Aorta (tissue), 5 donors: ENCODE measurements at regions not wholly inside any gene's neighbourhood (a gene's known extent, or its start where the extent isn't known, plus 50 kb on each side); places are given as distances from the start of the nearest gene placed in this dataset.

Experiments used
- ATAC-seq: fragments of 200-7000 bp; cut with Tn5 transposase; one replicate; pipeline ENCODE4 v1.9.1; 2022; ENCODE audit warnings: moderate library complexity; ENCODE audit not compliant: low FRiP score
- DNase-seq, 2 donors: peaks; one replicate each; pipeline ENCODE4 v3.0.0-alpha.2; 2020
- H3K27ac ChIP-seq, 2 donors: one replicate each; pipeline ENCODE4 v1.5.1; 2013; ENCODE audit warnings: low read length in 2 of 2, mild to moderate bottlenecking in 2 of 2, moderate library complexity in 2 of 2, control low read depth in 1 of 2, inconsistent platforms in 1 of 2, low read depth in 1 of 2
- H3K27me3 ChIP-seq, 2 donors: one replicate each; pipeline ENCODE4 v1.6.1; 2013; ENCODE audit warnings: control low read depth in 1 of 2, low read length in 1 of 2, mild to moderate bottlenecking in 1 of 2, moderate library complexity in 1 of 2; ENCODE audit not compliant: insufficient read depth in 2 of 2, control insufficient read depth in 1 of 2
- H3K36me3 ChIP-seq, 2 donors: one replicate each; pipeline ENCODE4 v1.6.1; 2013; ENCODE audit warnings: control low read depth in 1 of 2, low read length in 1 of 2, mild to moderate bottlenecking in 1 of 2; ENCODE audit not compliant: insufficient read depth in 2 of 2, control insufficient read depth in 1 of 2
- H3K4me1 ChIP-seq, 2 donors: one replicate each; pipeline ENCODE4 v1.6.1; 2013; ENCODE audit warnings: low read length in 2 of 2, control low read depth in 1 of 2, mild to moderate bottlenecking in 1 of 2, moderate library complexity in 1 of 2; ENCODE audit not compliant: insufficient read depth in 2 of 2, control insufficient read depth in 1 of 2
- H3K4me3 ChIP-seq, 2 donors: one replicate each; pipeline ENCODE4 v1.5.1; 2013; ENCODE audit warnings: low read length in 2 of 2, control low read depth in 1 of 2, mild to moderate bottlenecking in 1 of 2
- H3K9me3 ChIP-seq: one replicate; pipeline ENCODE4 v1.6.1; 2013; ENCODE audit warnings: mild to moderate bottlenecking, low read length; ENCODE audit not compliant: control insufficient read depth
- WGBS, 2 donors: extraction: QIAGEN DNeasy Blood & Tissue Kit; methylation state at CpG; one replicate each; pipeline ENCODE4 v1.1.7; 2013; 5-methylcytosine and 5-hydroxymethylcytosine counted together
- intact Hi-C, 2 donors: fragments of 100-400 bp; cut with DNase I; formaldehyde crosslinking; loops; one replicate each; pipeline versions ENCODE4 v1.14.2 to v1.15.0; 2022
- donor health status: healthy with polysubstance abuse.
- donor health status: Bipolar disorder and iron deficiency.
- donor health status: DM: no; HTN: no; CAD: no.
- donor health status: DM: no; HTN: no; CAD: no.
- donor health status: DM: yes; HTN: yes; CAD: no.

- WGBS, 2 donors, result 87 to 88% methylated on average over 2 of the region's 2 CpGs
- no peak for ATAC-seq
Observed at GRCh38 chr1:239920214-239920613, 171.5 kb upstream of the FMN2 start.

DNA sequence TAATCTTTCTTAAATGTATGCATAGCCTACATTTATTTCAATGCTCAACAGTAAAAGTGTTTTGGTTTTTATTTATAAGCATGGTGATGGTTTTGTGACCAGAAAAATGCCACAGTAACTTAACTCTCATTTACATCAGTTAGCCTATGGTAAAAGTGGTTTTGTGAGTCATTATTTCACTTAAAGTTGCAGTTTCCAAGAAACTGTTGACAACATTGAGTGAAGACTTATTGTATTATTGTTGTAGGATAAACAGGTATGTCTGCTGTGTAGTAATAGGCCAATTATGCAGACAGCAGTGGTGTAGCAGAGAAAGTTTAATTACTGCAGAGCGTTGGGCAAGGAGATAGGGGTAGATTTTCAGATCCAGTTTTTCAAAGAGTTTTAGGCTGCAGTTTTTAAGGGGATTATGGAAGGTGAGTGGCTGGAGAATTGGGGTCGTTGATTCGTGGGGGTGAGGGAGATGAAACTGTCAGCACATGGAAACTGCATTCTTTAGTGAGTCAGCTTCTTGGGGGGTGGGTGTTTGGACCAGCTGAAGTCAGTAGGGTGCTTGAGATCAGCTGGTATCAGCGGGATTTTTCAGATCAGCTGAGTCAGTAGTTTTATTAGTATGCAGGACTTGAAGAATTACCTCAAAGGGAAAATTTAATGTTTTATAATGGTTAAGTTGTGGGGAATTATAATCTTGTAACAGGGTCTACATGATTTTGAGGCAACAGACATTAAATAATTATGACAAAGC lies 168.7 kb upstream of the FMN2 start:
- Histone ChIP-seq H3K27ac (no peak overlapping the region), H3K4me3 (no peak overlapping the region), H3K27me3 (no peaks in the 10 kb centered on the region), H3K4me1 (no peaks in the 10 kb centered on the region), H3K9me3 (peaks cover 2% of the 10 kb centered on the region), H3K36me3 (no peaks in the 10 kb centered on the region)
- ATAC-seq, result no peak
- 64 to 70% methylated on average over 4 of the region's 4 CpGs for WGBS, 2 donors
- no peak for DNase-seq
- intact Hi-C loops, result no loop called here

More at GRCh38 chr1:239920214-239920613, 171.5 kb upstream of the FMN2 start:
- intact Hi-C loops, result no loop called here
- no peaks in the 10 kb centered on the region for H3K27me3 ChIP-seq
- H3K36me3 ChIP-seq, result no peaks in the 10 kb centered on the region
- peaks cover 2% of the 10 kb centered on the region for H3K9me3 ChIP-seq
- no peak overlapping the region for H3K4me3 ChIP-seq
- no peak for DNase-seq
- H3K4me1 ChIP-seq, result no peaks in the 10 kb centered on the region
- no peak overlapping the region for H3K27ac ChIP-seq

GRCh38 chr1:239924741-239925350 lies 166.8 kb upstream of the FMN2 start:
- no peak overlapping the region for H3K27ac ChIP-seq
- intact Hi-C loops, result no loop called here

DNA sequence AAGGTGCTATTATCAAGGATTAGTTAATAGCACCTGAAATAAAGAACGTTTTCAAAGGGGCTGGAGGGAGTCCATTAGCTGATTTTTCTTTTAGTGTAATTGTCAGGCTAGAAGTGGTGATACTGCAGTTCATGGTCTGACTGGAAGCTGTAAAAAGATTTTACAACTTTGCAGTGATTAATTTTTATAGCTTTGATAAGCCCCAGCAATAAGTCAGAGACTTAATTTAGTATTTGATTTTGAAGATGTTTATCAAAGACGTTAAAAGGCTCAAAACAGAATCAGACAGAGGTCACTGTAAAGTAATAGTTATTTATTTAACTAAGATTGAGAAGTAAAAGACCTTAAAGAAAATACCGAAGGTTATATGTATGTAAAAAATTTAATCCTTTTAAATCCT lies 165.5 kb upstream of the FMN2 start:
- no peak overlapping the region for H3K4me3 ChIP-seq
- no peak for ATAC-seq
- DNase-seq, result no peak
- H3K4me1 ChIP-seq, result no peaks in the 10 kb centered on the region
- H3K36me3 ChIP-seq, result no peaks in the 10 kb centered on the region
- intact Hi-C loops, result no loop called here
- no peaks in the 10 kb centered on the region for H3K9me3 ChIP-seq
- 70 to 74% methylated on average over 3 of the region's 3 CpGs for WGBS, 2 donors
- no peak overlapping the region for H3K27ac ChIP-seq
- no peaks in the 10 kb centered on the region for H3K27me3 ChIP-seq

More at GRCh38 chr1:239924741-239925350, 166.8 kb upstream of the FMN2 start:
- Histone ChIP-seq H3K9me3 (peaks cover 2% of the 10 kb centered on the region), H3K4me1 (no peaks in the 10 kb centered on the region), H3K27me3 (no peaks in the 10 kb centered on the region), H3K36me3 (no peaks in the 10 kb centered on the region), H3K4me3 (no peak overlapping the region)
- no peak for DNase-seq
- ATAC-seq, result no peak
- WGBS, 2 donors, result 96 to 98% methylated on average over 27 to 30 of the region's 30 CpGs

DNA sequence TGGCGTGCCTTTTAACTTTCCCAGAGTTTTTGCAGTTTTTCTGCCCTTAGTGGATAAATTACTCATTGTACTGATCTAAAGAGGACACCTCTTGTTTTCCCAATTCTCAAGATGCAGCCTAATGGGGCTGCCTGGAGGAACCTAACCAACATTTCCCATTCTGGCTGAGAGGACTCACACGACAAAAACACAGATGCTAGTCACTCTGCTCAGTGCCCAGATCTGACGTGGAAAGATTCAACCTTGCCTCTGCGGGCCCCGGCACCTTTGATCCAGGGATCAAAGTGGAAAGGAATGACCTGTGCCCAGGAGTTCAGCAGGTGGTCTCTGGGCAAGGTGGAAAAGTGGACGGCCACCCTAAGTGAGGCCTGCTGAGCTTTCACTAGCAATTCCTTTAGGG lies 162.4 kb upstream of the FMN2 start:
- Histone ChIP-seq H3K4me3 (no peak overlapping the region), H3K4me1 (no peaks in the 10 kb centered on the region), H3K36me3 (no peaks in the 10 kb centered on the region), H3K27me3 (no peaks in the 10 kb centered on the region), H3K9me3 (no peaks in the 10 kb centered on the region), H3K27ac (no peak overlapping the region)
- 91 to 92% methylated on average over 6 of the region's 6 CpGs for WGBS, 2 donors
- ATAC-seq (no peak), DNase-seq (no peak)
- intact Hi-C loops, result no loop called here

- no peak for DNase-seq
- Histone ChIP-seq H3K27ac (no peak overlapping the region), H3K4me3 (no peak overlapping the region), H3K27me3 (no peaks in the 10 kb centered on the region), H3K4me1 (no peaks in the 10 kb centered on the region), H3K36me3 (no peaks in the 10 kb centered on the region), H3K9me3 (no peaks in the 10 kb centered on the region)
- intact Hi-C loops, result no loop called here
- no peak for ATAC-seq
- WGBS, 2 donors, result 79 to 88% methylated on average over 3 of the region's 3 CpGs
Observed at GRCh38 chr1:239930686-239931262, 160.9 kb upstream of the FMN2 start.

DNA sequence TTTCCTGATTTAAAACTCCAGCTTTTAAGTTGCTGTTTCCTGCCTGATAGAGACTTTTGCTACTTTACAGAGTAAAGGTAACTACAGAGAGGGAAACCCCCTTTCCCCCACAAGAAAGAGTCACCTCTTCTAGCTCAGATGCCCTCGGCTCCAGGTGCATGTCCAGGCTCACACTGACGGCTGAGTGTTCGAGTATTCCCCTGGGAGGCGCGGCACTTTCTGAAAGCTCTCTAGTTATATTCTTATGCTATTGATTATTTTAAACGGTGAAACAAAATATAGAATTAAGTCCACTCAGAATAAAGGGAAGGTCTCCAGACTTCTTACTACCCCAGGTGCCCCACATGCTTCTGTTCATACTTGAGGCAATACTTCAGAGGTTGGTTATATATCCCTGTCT lies 160.3 kb upstream of the FMN2 start:
- intact Hi-C loops, result no loop called here
- DNase-seq (no peak), ATAC-seq (no peak)

GRCh38 chr1:239939602-239940001 lies 152.1 kb upstream of the FMN2 start:
- no peaks in the 10 kb centered on the region for H3K36me3 ChIP-seq
- no peak overlapping the region for H3K27ac ChIP-seq
- intact Hi-C loops, result no loop called here
- no peaks in the 10 kb centered on the region for H3K9me3 ChIP-seq
- ATAC-seq (no peak), DNase-seq (no peak)
- H3K4me1 ChIP-seq, result no peaks in the 10 kb centered on the region
- no peaks in the 10 kb centered on the region for H3K27me3 ChIP-seq
- 56 to 57% methylated on average over 2 of the region's 2 CpGs for WGBS, 2 donors
- no peak overlapping the region for H3K4me3 ChIP-seq

More for the DNA sequence above, 160.3 kb upstream of the FMN2 start:
- no peak overlapping the region for H3K27ac ChIP-seq
- H3K36me3 ChIP-seq, result no peaks in the 10 kb centered on the region
- no peaks in the 10 kb centered on the region for H3K4me1 ChIP-seq
- H3K27me3 ChIP-seq, result no peaks in the 10 kb centered on the region
- H3K4me3 ChIP-seq, result no peak overlapping the region
- no peaks in the 10 kb centered on the region for H3K9me3 ChIP-seq
- 89 to 91% methylated on average over 6 of the region's 6 CpGs for WGBS, 2 donors

DNA sequence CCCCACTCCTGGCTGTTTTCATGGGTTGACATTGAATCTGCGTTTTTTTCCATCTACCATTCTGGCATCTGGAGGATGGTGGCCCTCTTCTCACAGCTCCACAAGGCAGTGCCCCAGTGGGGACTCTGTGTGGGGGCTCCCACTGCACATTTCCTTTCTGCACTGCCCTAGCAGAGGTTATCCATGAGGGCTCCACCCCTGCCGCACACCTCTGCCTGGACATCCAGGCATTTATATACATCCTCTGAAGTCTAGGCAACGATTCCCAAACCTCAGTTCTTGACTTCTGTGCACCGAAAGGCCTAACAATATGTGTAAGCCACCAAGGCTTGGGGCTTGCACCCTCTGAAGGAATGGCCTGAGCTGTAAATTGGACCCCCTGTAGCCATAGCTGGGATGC lies 147.9 kb upstream of the FMN2 start:
- Histone ChIP-seq H3K36me3 (no peaks in the 10 kb centered on the region), H3K9me3 (no peaks in the 10 kb centered on the region), H3K27me3 (no peaks in the 10 kb centered on the region), H3K4me1 (no peaks in the 10 kb centered on the region), H3K4me3 (no peak overlapping the region), H3K27ac (no peak overlapping the region)
- no peak for ATAC-seq
- no peak for DNase-seq
- 90 to 93% methylated on average over 4 of the region's 4 CpGs for WGBS, 2 donors
- intact Hi-C loops, result no loop called here
